Inflammatory macrophage treated with lipopolysaccharide for 4 hours (primary cell): ENCODE measurements at regions not wholly inside any gene's neighbourhood (a gene's known extent, or its start where the extent isn't known, plus 50 kb on each side); places are given as distances from the start of the nearest gene placed in this dataset.
"Not testable (repeated sequence)": the region's sequence is repeated elsewhere in the genome, so short reads cannot be mapped to it uniquely, and the experiment has no call there.

Source experiments
- DNase-seq: peaks from one replicate; pipeline ENCODE4 v3.0.0-alpha.2; 2020

DNA sequence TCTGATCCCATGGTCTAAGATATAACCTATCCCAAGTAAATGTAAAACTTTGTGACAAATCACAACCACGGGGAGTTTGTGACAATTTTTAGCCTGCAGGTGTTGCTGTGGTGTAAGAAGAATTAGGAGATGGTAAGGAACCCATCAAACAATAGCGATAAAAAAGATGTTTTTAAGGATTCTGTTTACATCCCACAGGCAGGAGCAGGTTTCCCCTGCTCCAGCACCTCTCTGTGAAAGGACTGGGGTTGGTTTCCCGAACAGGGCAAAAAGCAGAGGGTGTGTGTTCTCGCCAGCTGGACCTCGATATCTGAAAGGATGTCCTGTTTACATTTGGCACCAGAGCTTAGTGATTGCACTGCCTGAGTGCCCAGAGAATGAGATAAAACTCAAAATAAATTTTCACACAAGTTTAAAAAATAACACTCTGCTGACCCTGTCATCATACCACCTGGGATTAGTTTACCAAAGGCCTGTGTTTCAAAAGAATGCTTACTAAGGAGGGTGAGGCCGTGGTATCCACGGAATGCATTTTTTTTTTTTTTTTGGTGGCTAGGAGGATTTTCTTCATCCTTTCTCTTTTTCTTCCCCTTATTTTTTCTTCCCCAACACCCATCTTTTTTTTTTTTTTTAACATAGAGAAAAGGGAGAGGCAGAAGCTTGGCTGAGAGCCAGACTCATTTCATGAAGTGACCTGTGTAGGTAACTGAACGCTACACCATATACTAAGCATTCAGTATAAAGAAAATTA lies 151.8 kb upstream of the DPH6 start:
- no peak for DNase-seq

- DNase-seq: no peak
Observed at GRCh38 chr15:35698331-35698730, 152.4 kb upstream of the DPH6 start.

- DNase-seq: no peak
Observed at GRCh38 chr15:35698966-35699575, 153.1 kb upstream of the DPH6 start.

- DNase-seq: not testable (repeated sequence)
Observed at GRCh38 chr15:35700091-35700593, 154.2 kb upstream of the DPH6 start.

GRCh38 chr15:35701402-35702046 lies 155.6 kb upstream of the DPH6 start:
- no peak for DNase-seq

DNA sequence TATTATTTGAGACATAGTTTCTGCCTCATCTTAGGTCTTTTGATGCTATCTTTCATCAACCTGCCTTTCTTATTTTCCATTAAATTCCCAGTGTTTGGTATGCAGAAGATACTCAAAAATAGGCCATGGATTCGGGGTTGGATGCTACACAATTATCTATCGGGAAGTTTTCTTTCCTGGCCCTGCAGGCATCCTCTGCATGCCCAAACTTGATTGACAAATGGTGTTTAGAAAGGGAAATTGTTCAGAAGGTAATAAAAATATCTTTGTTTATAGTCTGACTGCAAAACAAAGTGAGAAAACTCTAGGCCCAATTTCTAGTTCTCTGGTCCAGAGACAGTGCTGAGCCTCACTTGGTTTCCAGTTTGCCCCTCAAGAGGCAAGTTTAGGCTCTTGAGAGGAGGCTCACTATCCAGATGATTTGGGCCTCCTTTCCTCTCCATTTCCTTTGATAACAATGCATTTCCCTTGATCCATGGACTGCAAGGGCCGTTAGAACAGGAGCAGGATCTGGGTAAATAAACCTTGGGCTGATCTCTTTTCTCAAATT lies 157.1 kb upstream of the DPH6 start:
- DNase-seq: no peak

GRCh38 chr15:35705030-35705883 lies 159.3 kb upstream of the DPH6 start:
- DNase-seq: no peak

- no peak for DNase-seq
Observed at GRCh38 chr15:35705884-35706585, 160.1 kb upstream of the DPH6 start.

DNA sequence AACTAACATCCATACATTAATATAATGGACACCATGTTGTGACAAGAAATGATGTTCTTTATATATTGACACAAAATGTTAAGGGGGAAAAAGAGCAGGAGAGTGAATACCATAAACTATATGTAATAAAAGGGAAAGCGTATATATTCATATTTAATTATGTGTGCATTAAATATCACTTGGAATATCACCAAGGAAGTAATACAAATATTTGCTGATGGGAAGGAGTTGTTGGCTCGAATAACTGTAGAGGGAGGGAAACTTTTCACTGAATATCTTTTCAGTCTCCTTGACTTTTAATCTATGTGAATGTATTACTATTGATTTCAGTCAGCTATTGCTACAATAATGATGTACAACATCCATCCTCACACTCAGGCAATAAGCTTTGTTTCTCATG lies 167.0 kb upstream of the DPH6 start:
- DNase-seq: no peak

DNA sequence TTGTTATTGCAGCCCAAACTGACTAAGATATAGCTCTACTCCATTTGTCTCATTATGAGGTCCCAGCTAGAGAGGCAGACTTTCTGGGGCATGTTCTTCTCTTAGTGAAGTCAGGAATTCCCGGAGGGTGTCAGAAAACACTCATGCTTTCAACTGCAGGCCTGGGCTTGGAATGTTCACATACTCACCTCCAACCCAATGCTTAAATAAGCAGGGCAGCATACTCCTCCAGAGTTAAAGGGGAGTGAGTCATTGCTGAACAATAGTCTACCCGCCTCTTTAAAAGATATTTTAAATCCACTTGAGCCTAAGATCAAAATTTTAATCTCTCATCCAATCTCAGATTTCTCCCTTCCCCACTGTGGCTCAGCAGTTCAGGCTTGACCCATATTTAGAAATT lies 167.8 kb upstream of the DPH6 start:
- no peak for DNase-seq

GRCh38 chr15:35717721-35718120 lies 171.8 kb upstream of the DPH6 start:
- no peak for DNase-seq

DNA sequence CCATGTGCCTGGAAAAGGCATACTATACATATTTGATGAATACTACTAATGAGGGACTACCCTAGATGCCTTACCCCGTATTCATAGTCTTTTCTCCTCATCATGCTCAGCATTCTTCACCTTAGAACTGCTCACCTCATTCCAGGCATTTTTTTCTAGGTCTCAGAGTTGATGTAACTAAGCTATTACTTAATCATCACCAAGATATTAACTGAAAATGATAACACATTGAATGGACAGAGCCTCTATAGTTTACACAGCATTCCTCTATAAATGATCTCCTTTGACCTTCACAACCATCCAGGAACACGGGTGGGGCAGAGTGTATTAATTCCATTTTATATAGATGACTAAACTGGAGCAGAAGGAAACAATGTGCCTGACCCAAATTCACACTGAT lies 174.1 kb upstream of the DPH6 start:
- no peak for DNase-seq

DNA sequence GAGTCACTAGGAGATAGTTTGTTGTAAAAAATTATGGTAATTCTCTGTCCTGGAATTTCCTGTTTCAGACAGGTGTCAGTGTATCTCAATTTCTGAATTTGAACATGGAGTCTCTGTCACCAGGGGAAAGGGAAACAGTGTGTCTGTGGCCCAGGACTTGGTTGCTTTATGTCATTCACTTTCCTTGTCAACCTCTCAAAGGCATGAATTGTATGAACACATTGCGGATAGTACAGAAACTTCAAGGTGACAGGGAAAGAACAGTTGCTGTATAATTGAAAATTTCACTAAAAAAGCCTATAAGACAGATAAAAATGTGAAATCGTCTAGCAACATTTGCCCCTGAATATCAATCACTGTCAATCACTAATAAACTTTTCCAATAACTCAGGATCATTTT lies 175.0 kb upstream of the DPH6 start:
- no peak for DNase-seq

- no peak for DNase-seq
Observed at GRCh38 chr15:35721751-35722150, 175.8 kb upstream of the DPH6 start.

GRCh38 chr15:35722501-35722900 lies 176.5 kb upstream of the DPH6 start:
- no peak for DNase-seq

DNA sequence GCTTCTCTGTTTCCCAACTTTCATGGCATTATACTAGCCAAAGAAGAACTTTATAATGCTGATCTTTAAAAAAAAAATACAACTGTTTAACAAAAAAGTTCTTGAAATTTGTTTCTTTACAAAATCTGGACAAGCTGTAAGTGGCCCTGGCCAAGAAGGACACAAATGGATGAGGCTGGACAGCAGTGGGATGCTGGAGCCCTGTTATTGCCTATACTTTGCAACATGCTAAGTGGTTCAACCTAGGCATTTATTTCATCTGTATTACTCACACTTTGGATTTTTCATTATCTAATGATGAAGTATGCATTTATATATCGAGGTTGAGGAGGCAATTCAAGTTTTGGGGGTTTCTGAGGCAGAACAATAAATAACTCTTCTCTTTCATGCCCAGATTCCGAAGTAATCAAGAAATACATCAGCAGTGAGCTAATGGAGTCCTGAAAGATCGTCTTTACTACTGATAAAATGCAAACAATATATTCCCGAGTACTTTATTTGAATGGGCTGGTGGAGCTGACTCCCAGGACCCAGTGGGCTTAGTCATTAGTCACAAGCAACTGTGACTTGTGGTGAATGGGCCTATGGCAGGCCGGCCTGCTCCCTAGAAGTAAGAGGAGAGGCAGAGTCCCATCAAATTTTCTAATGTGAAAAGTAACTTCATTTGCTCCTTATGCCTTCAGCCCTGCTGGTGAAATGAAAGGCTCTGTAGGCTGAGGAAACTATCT lies 177.3 kb upstream of the DPH6 start:
- DNase-seq: no peak

- no peak for DNase-seq
Observed at GRCh38 chr15:35723852-35724251, 177.9 kb upstream of the DPH6 start.

- DNase-seq: no peak
Observed at GRCh38 chr15:35724626-35725025, 178.7 kb upstream of the DPH6 start.

- no peak for DNase-seq
Observed at GRCh38 chr15:35725353-35725752, 179.4 kb upstream of the DPH6 start.

DNA sequence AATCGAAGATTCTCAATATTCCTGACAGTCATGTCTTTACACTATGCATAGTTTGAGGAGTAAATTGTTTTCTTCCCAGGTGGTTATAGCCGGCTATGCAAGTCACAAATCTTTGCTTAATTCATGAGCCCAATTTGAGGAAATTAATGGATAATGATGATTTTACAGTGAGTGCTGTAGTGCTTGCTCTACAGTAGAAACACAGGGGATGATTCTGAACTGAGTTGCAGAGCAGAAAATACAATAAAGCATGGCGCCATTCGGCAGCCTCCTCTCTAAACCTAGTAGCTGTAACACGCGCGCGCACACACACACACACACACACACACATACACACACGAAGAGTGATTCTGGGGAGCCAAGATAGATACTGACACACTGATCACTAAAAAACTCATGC lies 181.7 kb upstream of the DPH6 start:
- DNase-seq: no peak

DNA sequence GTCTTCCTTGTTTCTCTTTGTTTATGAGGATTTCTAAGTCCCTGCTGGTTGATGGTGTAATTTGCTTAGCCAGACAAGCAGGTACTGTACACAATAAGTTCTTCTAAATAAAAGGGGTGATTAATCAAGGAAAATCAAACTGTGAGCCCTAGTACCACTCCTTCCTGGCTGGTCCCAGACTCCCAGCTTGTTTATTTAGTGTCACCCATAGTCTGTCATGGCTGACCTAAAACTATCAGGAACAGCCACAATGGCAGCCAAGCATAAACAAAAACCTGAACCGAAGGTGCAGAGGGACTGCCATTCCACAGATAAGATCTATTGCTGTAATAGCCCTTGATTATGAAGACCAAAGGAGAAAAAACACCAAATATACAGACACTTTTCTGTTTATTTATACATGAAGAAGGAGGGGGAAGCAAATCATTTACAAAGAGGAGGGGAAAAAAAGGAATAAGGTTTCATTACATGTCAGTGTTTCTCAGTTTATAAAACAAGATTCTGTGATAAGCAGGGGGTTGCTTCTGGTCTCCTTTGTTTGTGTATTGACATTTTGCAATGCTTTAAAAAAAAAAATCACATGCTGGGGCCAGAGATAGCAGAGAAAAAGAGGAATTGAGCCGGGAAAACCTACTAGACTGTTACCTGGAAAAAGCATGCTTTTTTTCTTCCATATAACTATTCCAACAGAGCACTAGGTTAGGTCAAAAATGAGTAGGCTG lies 182.4 kb upstream of the DPH6 start:
- no peak for DNase-seq
